HCT116 (cell line): ENCODE measurements at regions not wholly inside any gene's neighbourhood (a gene's known extent, or its start where the extent isn't known, plus 50 kb on each side); places are given as distances from the start of the nearest gene placed in this dataset.

Source experiments
- ATAC-seq: fragments of 200-7000 bp; cut with Tn5 transposase; 2 replicates; pipeline ENCODE4 v1.9.1; 2020; ENCODE audit warnings: mild to moderate bottlenecking, moderate library complexity
- BruUV-seq: library from RNA; stranded (reverse); fragments of 400-500 nt; replicated peaks from 2 replicates; lab custom pipeline; 2021; lab: Mats Ljungman, UMichigan
- CTCF ChIA-PET: fragments of 300-600 bp; sonication (Branson Sonifier 250); formaldehyde crosslinking; loops from one replicate; lab custom pipeline; 2021; ENCODE audit warnings: antibody characterized with exemption; lab: Charles Lee
- POLR2A ChIA-PET: fragments of 300-600, 350-600 bp; sonication (Branson Sonifier 250); formaldehyde crosslinking; loops from one replicate; lab custom pipeline; 2021; ENCODE audit warnings: antibody characterized with exemption; lab: Charles Lee
- RAD21 ChIA-PET, 2 experiments: fragments of 300-600 bp; sonication (Branson Sonifier 250); formaldehyde crosslinking; loops; one replicate each; lab custom pipeline; 2023; ENCODE audit warnings: low total read pairs in 2 of 2; ENCODE audit not compliant: uncharacterized antibody in 2 of 2, unreplicated experiment in 2 of 2, low non-redundant PET in 1 of 2; lab: Charles Lee
- DNase-seq: peaks from one replicate; pipeline ENCODE4 v3.0.0-alpha.2; 2010; ENCODE audit warnings: low read depth, low spot score
- H2AFZ ChIP-seq: fragments of 200-600 bp; shearing (Covaris generic), sonication (generic); 2 replicates; pipeline ENCODE4 v1.6.1; 2017; ENCODE audit warnings: low read depth, mixed run types, mixed read lengths, antibody characterized with exemption, low read length; ENCODE audit not compliant: poor library complexity, severe bottlenecking
- H3K27ac ChIP-seq: 2 replicates; pipeline ENCODE4 v1.5.1; 2012; ENCODE audit warnings: low read depth, low read length
- H3K27me3 ChIP-seq: fragments of 200-600 bp; sonication (generic); 2 replicates; pipeline ENCODE4 v1.6.1; 2016; ENCODE audit warnings: mixed run types, low read length, mixed read lengths; ENCODE audit not compliant: insufficient read depth
- H3K36me3 ChIP-seq, 2 experiments: fragments of 200-500 bp in 1 of 2; fragments of 200-600 bp in 1 of 2; sonication (Bioruptor generic) in 1 of 2; sonication (generic) in 1 of 2; 2 replicates each; pipeline versions ENCODE4 v1.5.1 to v1.6.1; 2014 to 2016; ENCODE audit warnings: low read length in 2 of 2, inconsistent platforms in 1 of 2, mixed read lengths in 1 of 2, mixed run types in 1 of 2; ENCODE audit not compliant: insufficient read depth in 2 of 2, control insufficient read depth in 1 of 2
- H3K4me1 ChIP-seq, 2 experiments: fragments of 200-600 bp in 1 of 2; sonication (generic) in 1 of 2; 2 replicates each; pipeline versions ENCODE4 v1.5.1 to v1.6.1; 2012 to 2017; ENCODE audit warnings: low read length in 2 of 2, inconsistent platforms in 1 of 2, mild to moderate bottlenecking in 1 of 2, mixed read lengths in 1 of 2, mixed run types in 1 of 2, moderate library complexity in 1 of 2; ENCODE audit not compliant: insufficient read depth in 2 of 2, control insufficient read depth in 1 of 2
- H3K4me2 ChIP-seq: fragments of 200-600 bp; sonication (generic); 2 replicates; pipeline ENCODE4 v1.6.1; 2017; ENCODE audit warnings: mixed run types, low read length, mixed read lengths
- H3K4me3 ChIP-seq, 2 experiments: fragments of 200-600 bp in 1 of 2; sonication (generic) in 1 of 2; replicated peaks in 1 of 2; 2 replicates each; pipeline ENCODE4 v1.5.1; 2011 to 2016; ENCODE audit warnings: low read length in 2 of 2, control low read depth in 1 of 2, low read depth in 1 of 2, mild to moderate bottlenecking in 1 of 2, mixed read lengths in 1 of 2, mixed run types in 1 of 2
- H3K79me2 ChIP-seq: fragments of 200-600 bp; sonication (generic); 2 replicates; pipeline ENCODE4 v1.6.1; 2017; ENCODE audit warnings: mild to moderate bottlenecking, mixed run types, low read length, moderate library complexity, mixed read lengths; ENCODE audit not compliant: insufficient read depth
- H3K9ac ChIP-seq: fragments of 200-600 bp; sonication (generic); 2 replicates; pipeline ENCODE4 v1.6.1; 2016; ENCODE audit warnings: low read length, mixed read lengths
- H3K9me2 ChIP-seq: fragments of 200-600 bp; sonication (generic), shearing (Covaris generic); 2 replicates; pipeline ENCODE4 v1.6.1; 2017; ENCODE audit warnings: mixed run types, mild to moderate bottlenecking, moderate library complexity; ENCODE audit not compliant: insufficient read depth
- H3K9me3 ChIP-seq, 2 experiments: fragments of 200-500 bp in 1 of 2; fragments of 200-600 bp in 1 of 2; sonication (Bioruptor generic) in 1 of 2; sonication (generic) in 1 of 2; 2 replicates each; pipeline ENCODE4 v1.6.1; 2014 to 2017; ENCODE audit warnings: low read length in 2 of 2, mixed read lengths in 2 of 2, inconsistent platforms in 1 of 2, low read depth in 1 of 2, mild to moderate bottlenecking in 1 of 2, mixed run types in 1 of 2, moderate library complexity in 1 of 2; ENCODE audit not compliant: control insufficient read depth in 1 of 2, insufficient read depth in 1 of 2
- H4K20me1 ChIP-seq: fragments of 200-600 bp; sonication (generic), shearing (Covaris generic); 2 replicates; pipeline ENCODE4 v1.6.1; 2017; ENCODE audit warnings: mixed run types, mild to moderate bottlenecking, moderate library complexity; ENCODE audit not compliant: insufficient read depth
- CEBPB ChIP-seq: IDR thresholded peaks from 2 replicates; pipeline ENCODE4 v1.6.1; 2012; ENCODE audit warnings: low read depth
- ELF1 ChIP-seq: IDR thresholded peaks from 2 replicates; pipeline ENCODE4 v1.6.1; 2012; ENCODE audit warnings: low read depth, borderline replicate concordance
- EZH2 ChIP-seq: fragments of 200-600 bp; sonication (generic); IDR thresholded peaks from 2 replicates; pipeline ENCODE4 v1.6.1; 2017; ENCODE audit warnings: antibody characterized with exemption, mixed run types
- EZH2phosphoT487 ChIP-seq: fragments of 200-600 bp; IDR thresholded peaks from 2 replicates; pipeline ENCODE4 v1.6.1; 2018; ENCODE audit warnings: antibody characterized with exemption, borderline replicate concordance
- FOSL1 ChIP-seq: IDR thresholded peaks from 2 replicates; pipeline ENCODE4 v1.6.1; 2012; ENCODE audit warnings: low read depth
- JUND ChIP-seq: IDR thresholded peaks from 2 replicates; pipeline ENCODE4 v1.6.1; 2012
- POLR2A ChIP-seq: IDR thresholded peaks from 2 replicates; pipeline ENCODE4 v1.7.0; 2011; ENCODE audit warnings: borderline replicate concordance; ENCODE audit not compliant: insufficient read depth, insufficient read length; ENCODE audit errors: extremely low read depth
- POLR2AphosphoS5 ChIP-seq: IDR thresholded peaks from 2 replicates; pipeline ENCODE4 v1.6.1; 2011; ENCODE audit warnings: mild to moderate bottlenecking, low read depth, low read length, moderate library complexity
- RAD21 ChIP-seq: IDR thresholded peaks from 2 replicates; pipeline ENCODE4 v1.6.1; 2012; ENCODE audit warnings: low read depth, mild to moderate bottlenecking
- SIN3A ChIP-seq: IDR thresholded peaks from 2 replicates; pipeline ENCODE4 v1.6.1; 2012; ENCODE audit warnings: low read depth
- SP1 ChIP-seq: IDR thresholded peaks from 2 replicates; pipeline ENCODE4 v1.6.1; 2012; ENCODE audit warnings: low read depth
- SRF ChIP-seq: IDR thresholded peaks from 2 replicates; pipeline ENCODE4 v1.6.1; 2012; ENCODE audit warnings: low read depth
- TCF7L2 ChIP-seq: IDR thresholded peaks from 2 replicates; pipeline ENCODE4 v1.7.0; 2011; ENCODE audit warnings: borderline replicate concordance, inconsistent platforms; ENCODE audit not compliant: insufficient read depth, insufficient read length; ENCODE audit errors: extremely low read depth
- YY1 ChIP-seq: IDR thresholded peaks from 2 replicates; pipeline ENCODE4 v1.6.1; 2011; ENCODE audit warnings: low read length, low read depth, moderate library complexity, mild to moderate bottlenecking; ENCODE audit not compliant: insufficient replicate concordance; ENCODE audit errors: extremely low read depth
- intact Hi-C: fragments of 100-400 bp; cut with micrococcal nuclease; formaldehyde crosslinking; loops from 2 replicates; pipeline ENCODE4 v1.10.0; 2022
- TF ChIP-seq, protein P1 (sequence below): IDR thresholded peaks from 2 replicates; pipeline ENCODE4 v1.6.1; 2011; ENCODE audit warnings: mild to moderate bottlenecking, low read length, moderate library complexity; ENCODE audit not compliant: insufficient replicate concordance; ENCODE audit errors: extremely low read depth
- TF ChIP-seq, protein P2 (sequence below): IDR thresholded peaks from 2 replicates; pipeline ENCODE4 v1.6.1; 2012; ENCODE audit warnings: low read depth
- TF ChIP-seq, protein P3 (sequence below), 3 experiments: fragments of 200-600 bp in 1 of 3; sonication (generic) in 1 of 3; IDR thresholded peaks in 2 of 3; conservative IDR thresholded peaks in 1 of 3; 2 replicates each; pipeline ENCODE4 v1.5.1; 2012 to 2017; ENCODE audit warnings: low read depth in 2 of 3, low read length in 2 of 3, antibody characterized with exemption in 1 of 3, borderline replicate concordance in 1 of 3, control low read depth in 1 of 3, mild to moderate bottlenecking in 1 of 3, mixed read lengths in 1 of 3, mixed run types in 1 of 3, moderate library complexity in 1 of 3; ENCODE audit not compliant: insufficient read depth in 1 of 3
- TF ChIP-seq, protein P4 (sequence below): IDR thresholded peaks from 2 replicates; pipeline ENCODE4 v1.6.1; 2012

DNA sequence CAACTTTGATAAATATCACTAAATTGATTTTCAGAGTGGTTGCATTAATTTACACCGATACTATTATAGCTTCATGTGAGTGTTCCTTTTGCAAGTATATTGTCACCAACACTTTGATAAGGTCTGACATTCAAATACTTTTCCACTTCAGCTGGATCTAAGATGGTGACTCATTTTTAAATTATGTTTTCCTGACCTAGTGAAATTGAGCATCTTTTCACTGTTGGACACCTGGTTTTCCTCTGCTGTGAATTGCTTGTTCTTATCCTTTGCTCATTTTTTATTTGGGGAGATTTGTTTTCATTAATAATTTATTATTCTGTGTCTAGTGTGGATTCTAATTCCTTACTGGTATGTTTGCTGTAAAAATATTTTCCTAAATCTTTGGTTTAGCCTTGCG lies 85.2 kb upstream of the PRDM1 start:
- DNase-seq (no peak), ATAC-seq (no peak)
- Histone ChIP-seq H3K4me2 (no peak overlapping the region), H3K9ac (no peak overlapping the region), H3K79me2 (no peaks in the 10 kb centered on the region), H3K27me3 (no peaks in the 10 kb centered on the region), H3K9me3 (no peaks in the 10 kb centered on the region), H3K4me3 (no peak overlapping the region), H3K36me3 (no peaks in the 10 kb centered on the region), H3K4me1 (peaks cover 0 to under 1% of the 10 kb centered on the region in 2 experiments; a peak in 1 of 4 replicates), H3K27ac (no peak overlapping the region), H4K20me1 (no peaks in the 10 kb centered on the region), H2AFZ (peak overlapping the region; percentile 7), H3K9me2 (no peaks in the 10 kb centered on the region)
- TF ChIP-seq, protein P1, sequence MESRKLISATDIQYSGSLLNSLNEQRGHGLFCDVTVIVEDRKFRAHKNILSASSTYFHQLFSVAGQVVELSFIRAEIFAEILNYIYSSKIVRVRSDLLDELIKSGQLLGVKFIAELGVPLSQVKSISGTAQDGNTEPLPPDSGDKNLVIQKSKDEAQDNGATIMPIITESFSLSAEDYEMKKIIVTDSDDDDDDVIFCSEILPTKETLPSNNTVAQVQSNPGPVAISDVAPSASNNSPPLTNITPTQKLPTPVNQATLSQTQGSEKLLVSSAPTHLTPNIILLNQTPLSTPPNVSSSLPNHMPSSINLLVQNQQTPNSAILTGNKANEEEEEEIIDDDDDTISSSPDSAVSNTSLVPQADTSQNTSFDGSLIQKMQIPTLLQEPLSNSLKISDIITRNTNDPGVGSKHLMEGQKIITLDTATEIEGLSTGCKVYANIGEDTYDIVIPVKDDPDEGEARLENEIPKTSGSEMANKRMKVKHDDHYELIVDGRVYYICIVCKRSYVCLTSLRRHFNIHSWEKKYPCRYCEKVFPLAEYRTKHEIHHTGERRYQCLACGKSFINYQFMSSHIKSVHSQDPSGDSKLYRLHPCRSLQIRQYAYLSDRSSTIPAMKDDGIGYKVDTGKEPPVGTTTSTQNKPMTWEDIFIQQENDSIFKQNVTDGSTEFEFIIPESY = no peak
- TF ChIP-seq POLR2A = no peak
- TF ChIP-seq, protein P2, sequence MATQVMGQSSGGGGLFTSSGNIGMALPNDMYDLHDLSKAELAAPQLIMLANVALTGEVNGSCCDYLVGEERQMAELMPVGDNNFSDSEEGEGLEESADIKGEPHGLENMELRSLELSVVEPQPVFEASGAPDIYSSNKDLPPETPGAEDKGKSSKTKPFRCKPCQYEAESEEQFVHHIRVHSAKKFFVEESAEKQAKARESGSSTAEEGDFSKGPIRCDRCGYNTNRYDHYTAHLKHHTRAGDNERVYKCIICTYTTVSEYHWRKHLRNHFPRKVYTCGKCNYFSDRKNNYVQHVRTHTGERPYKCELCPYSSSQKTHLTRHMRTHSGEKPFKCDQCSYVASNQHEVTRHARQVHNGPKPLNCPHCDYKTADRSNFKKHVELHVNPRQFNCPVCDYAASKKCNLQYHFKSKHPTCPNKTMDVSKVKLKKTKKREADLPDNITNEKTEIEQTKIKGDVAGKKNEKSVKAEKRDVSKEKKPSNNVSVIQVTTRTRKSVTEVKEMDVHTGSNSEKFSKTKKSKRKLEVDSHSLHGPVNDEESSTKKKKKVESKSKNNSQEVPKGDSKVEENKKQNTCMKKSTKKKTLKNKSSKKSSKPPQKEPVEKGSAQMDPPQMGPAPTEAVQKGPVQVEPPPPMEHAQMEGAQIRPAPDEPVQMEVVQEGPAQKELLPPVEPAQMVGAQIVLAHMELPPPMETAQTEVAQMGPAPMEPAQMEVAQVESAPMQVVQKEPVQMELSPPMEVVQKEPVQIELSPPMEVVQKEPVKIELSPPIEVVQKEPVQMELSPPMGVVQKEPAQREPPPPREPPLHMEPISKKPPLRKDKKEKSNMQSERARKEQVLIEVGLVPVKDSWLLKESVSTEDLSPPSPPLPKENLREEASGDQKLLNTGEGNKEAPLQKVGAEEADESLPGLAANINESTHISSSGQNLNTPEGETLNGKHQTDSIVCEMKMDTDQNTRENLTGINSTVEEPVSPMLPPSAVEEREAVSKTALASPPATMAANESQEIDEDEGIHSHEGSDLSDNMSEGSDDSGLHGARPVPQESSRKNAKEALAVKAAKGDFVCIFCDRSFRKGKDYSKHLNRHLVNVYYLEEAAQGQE = no peak
- TF ChIP-seq SRF = no peak
- no peak for TF ChIP-seq CEBPB
- no peak for TF ChIP-seq JUND
- TF ChIP-seq RAD21 = no peak
- TF ChIP-seq, protein P3, sequence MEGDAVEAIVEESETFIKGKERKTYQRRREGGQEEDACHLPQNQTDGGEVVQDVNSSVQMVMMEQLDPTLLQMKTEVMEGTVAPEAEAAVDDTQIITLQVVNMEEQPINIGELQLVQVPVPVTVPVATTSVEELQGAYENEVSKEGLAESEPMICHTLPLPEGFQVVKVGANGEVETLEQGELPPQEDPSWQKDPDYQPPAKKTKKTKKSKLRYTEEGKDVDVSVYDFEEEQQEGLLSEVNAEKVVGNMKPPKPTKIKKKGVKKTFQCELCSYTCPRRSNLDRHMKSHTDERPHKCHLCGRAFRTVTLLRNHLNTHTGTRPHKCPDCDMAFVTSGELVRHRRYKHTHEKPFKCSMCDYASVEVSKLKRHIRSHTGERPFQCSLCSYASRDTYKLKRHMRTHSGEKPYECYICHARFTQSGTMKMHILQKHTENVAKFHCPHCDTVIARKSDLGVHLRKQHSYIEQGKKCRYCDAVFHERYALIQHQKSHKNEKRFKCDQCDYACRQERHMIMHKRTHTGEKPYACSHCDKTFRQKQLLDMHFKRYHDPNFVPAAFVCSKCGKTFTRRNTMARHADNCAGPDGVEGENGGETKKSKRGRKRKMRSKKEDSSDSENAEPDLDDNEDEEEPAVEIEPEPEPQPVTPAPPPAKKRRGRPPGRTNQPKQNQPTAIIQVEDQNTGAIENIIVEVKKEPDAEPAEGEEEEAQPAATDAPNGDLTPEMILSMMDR (IDR thresholded peaks at IDR 0.05 in 2 of 3, conservative IDR thresholded peaks at IDR 0.05 in 1 of 3; ENCODE audit: borderline replicate concordance in 1 of 3, insufficient read depth in 1 of 3, low read depth in 2 of 3, low read length in 2 of 3) = no peak
- TF ChIP-seq SIN3A = no peak
- TF ChIP-seq EZH2phosphoT487 = no peak
- TF ChIP-seq, protein P4, sequence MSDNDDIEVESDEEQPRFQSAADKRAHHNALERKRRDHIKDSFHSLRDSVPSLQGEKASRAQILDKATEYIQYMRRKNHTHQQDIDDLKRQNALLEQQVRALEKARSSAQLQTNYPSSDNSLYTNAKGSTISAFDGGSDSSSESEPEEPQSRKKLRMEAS = no peak
- TF ChIP-seq POLR2AphosphoS5 = no peak
- no peak for TF ChIP-seq TCF7L2
- no peak for TF ChIP-seq EZH2
- TF ChIP-seq YY1 = no peak
- no peak for TF ChIP-seq SP1
- no peak for TF ChIP-seq FOSL1
- TF ChIP-seq ELF1 = no peak
- RAD21 ChIA-PET = no interaction called here
- CTCF ChIA-PET = no interaction called here
- POLR2A ChIA-PET = no interaction called here
- intact Hi-C loops = no loop called here
- no TSS peak for BruUV-seq
